ENCODE measurements at regions not wholly inside any gene's neighbourhood (a gene's known extent, or its start where the extent isn't known, plus 50 kb on each side); places are given as distances from the start of the nearest gene placed in this dataset.

- no peaks in the 10 kb centered on the region for H3F3A ChIP-seq (ENCODE audit: low read depth)
- no peaks in the 10 kb centered on the region for H3K79me2 ChIP-seq (ENCODE audit: low read depth)
- H3K27ac ChIP-seq, result no peak overlapping the region
- no peaks in the 10 kb centered on the region for H4K20me1 ChIP-seq (ENCODE audit: low read depth)
- no peak overlapping the region for H3K4me3 Mint-ChIP-seq
- H3K36me3 ChIP-seq, result no peaks in the 10 kb centered on the region
- H2AFZ ChIP-seq (replicated peaks), result no peak overlapping the region
- H3K4me1 ChIP-seq, result no peaks in the 10 kb centered on the region
- H3K27me3 Mint-ChIP-seq (ENCODE audit: insufficient read depth, low read depth), result no peaks in the 10 kb centered on the region
- H3K36me3 Mint-ChIP-seq, result no peaks in the 10 kb centered on the region
- no peaks in the 10 kb centered on the region for H3K9me3 ChIP-seq (ENCODE audit: low read depth)
- no peak overlapping the region for H3K4me3 ChIP-seq
- no peak overlapping the region for H3K4me2 ChIP-seq
- no peaks in the 10 kb centered on the region for H3K9me3 Mint-ChIP-seq
- TF ChIP-seq EZH2 (IDR thresholded peaks at IDR 0.05) (no peak), EZH2phosphoT487 (IDR thresholded peaks at IDR 0.05) (no peak)
- DNase-seq (ENCODE audit: low spot score), result no peak
- H3K4me1 Mint-ChIP-seq, result no peaks in the 10 kb centered on the region
- H3K27ac Mint-ChIP-seq, result no peak overlapping the region
- H3K27me3 ChIP-seq, result no peaks in the 10 kb centered on the region
- no peak overlapping the region for H3K9ac ChIP-seq
These were observed 170.3 kb upstream of the PUM3 start for GRCh38 chr9:3014178-3014577.

- Mint-ChIP-seq H3K36me3 (no peaks in the 10 kb centered on the region), H3K9me3 (no peaks in the 10 kb centered on the region), H3K4me1 (no peaks in the 10 kb centered on the region), H3K27me3 (ENCODE audit: insufficient read depth, low read depth) (no peaks in the 10 kb centered on the region), H3K27ac (no peak overlapping the region), H3K4me3 (no peak overlapping the region)
- H3K4me1 ChIP-seq, result no peaks in the 10 kb centered on the region
- H3F3A ChIP-seq (ENCODE audit: low read depth), result no peaks in the 10 kb centered on the region
- no peaks in the 10 kb centered on the region for H3K9me3 ChIP-seq (ENCODE audit: low read depth)
- no peak overlapping the region for H3K4me3 ChIP-seq
- H2AFZ ChIP-seq (replicated peaks), result no peak overlapping the region
- H4K20me1 ChIP-seq (ENCODE audit: low read depth), result no peaks in the 10 kb centered on the region
- no peak for TF ChIP-seq CTCF (IDR thresholded peaks at IDR 0.05)
- TF ChIP-seq EZH2 (IDR thresholded peaks at IDR 0.05), result no peak
- no peak for TF ChIP-seq EZH2phosphoT487 (IDR thresholded peaks at IDR 0.05)
- no peak overlapping the region for H3K4me2 ChIP-seq
- H3K27me3 ChIP-seq, result no peaks in the 10 kb centered on the region
- H3K36me3 ChIP-seq, result no peaks in the 10 kb centered on the region
- DNase-seq (ENCODE audit: low spot score), result no peak
- no peak overlapping the region for H3K27ac ChIP-seq
- no peaks in the 10 kb centered on the region for H3K79me2 ChIP-seq (ENCODE audit: low read depth)
- no peak overlapping the region for H3K9ac ChIP-seq
These were observed 168.9 kb upstream of the PUM3 start for GRCh38 chr9:3012842-3013241.

GRCh38 chr9:3012245-3012644 lies 168.3 kb upstream of the PUM3 start:
- no peaks in the 10 kb centered on the region for H4K20me1 ChIP-seq (ENCODE audit: low read depth)
- no peaks in the 10 kb centered on the region for H3K9me3 ChIP-seq (ENCODE audit: low read depth)
- no peaks in the 10 kb centered on the region for H3F3A ChIP-seq (ENCODE audit: low read depth)
- no peak overlapping the region for H2AFZ ChIP-seq (replicated peaks)
- no peak for TF ChIP-seq EZH2phosphoT487 (IDR thresholded peaks at IDR 0.05)
- TF ChIP-seq EZH2 (IDR thresholded peaks at IDR 0.05), result no peak
- TF ChIP-seq CTCF (IDR thresholded peaks at IDR 0.05), result no peak
- no peaks in the 10 kb centered on the region for H3K9me3 Mint-ChIP-seq
- H3K9ac ChIP-seq, result no peak overlapping the region
- H3K4me3 Mint-ChIP-seq, result no peak overlapping the region
- no peaks in the 10 kb centered on the region for H3K36me3 ChIP-seq
- H3K27me3 Mint-ChIP-seq (ENCODE audit: insufficient read depth, low read depth), result no peaks in the 10 kb centered on the region
- H3K27ac ChIP-seq, result no peak overlapping the region
- no peaks in the 10 kb centered on the region for H3K27me3 ChIP-seq
- H3K4me1 Mint-ChIP-seq, result no peaks in the 10 kb centered on the region
- H3K79me2 ChIP-seq (ENCODE audit: low read depth), result no peaks in the 10 kb centered on the region
- DNase-seq (ENCODE audit: low spot score), result no peak
- H3K4me1 ChIP-seq, result no peaks in the 10 kb centered on the region
- H3K27ac Mint-ChIP-seq, result no peak overlapping the region
- no peaks in the 10 kb centered on the region for H3K36me3 Mint-ChIP-seq
- H3K4me2 ChIP-seq, result no peak overlapping the region
- no peak overlapping the region for H3K4me3 ChIP-seq

- H3K4me3 ChIP-seq, result no peak overlapping the region
- Mint-ChIP-seq H3K9me3 (no peaks in the 10 kb centered on the region), H3K27me3 (ENCODE audit: insufficient read depth, low read depth) (no peaks in the 10 kb centered on the region), H3K4me3 (no peak overlapping the region), H3K36me3 (no peaks in the 10 kb centered on the region), H3K27ac (no peak overlapping the region), H3K4me1 (peaks cover 3% of the 10 kb centered on the region)
- no peak overlapping the region for H3K4me2 ChIP-seq
- H2AFZ ChIP-seq (replicated peaks), result no peak overlapping the region
- no peak for DNase-seq (ENCODE audit: low spot score)
- H3K9me3 ChIP-seq (ENCODE audit: low read depth), result no peaks in the 10 kb centered on the region
- no peaks in the 10 kb centered on the region for H3K79me2 ChIP-seq (ENCODE audit: low read depth)
- TF ChIP-seq CTCF (IDR thresholded peaks at IDR 0.05) (no peak), EZH2phosphoT487 (IDR thresholded peaks at IDR 0.05) (no peak), EZH2 (IDR thresholded peaks at IDR 0.05) (no peak)
- no peaks in the 10 kb centered on the region for H3K36me3 ChIP-seq
- H3F3A ChIP-seq (ENCODE audit: low read depth), result no peaks in the 10 kb centered on the region
- H3K4me1 ChIP-seq, result no peaks in the 10 kb centered on the region
- no peak overlapping the region for H3K27ac ChIP-seq
- H3K27me3 ChIP-seq, result no peaks in the 10 kb centered on the region
- no peaks in the 10 kb centered on the region for H4K20me1 ChIP-seq (ENCODE audit: low read depth)
- no peak overlapping the region for H3K9ac ChIP-seq
These were observed 164.2 kb upstream of the PUM3 start for GRCh38 chr9:3008091-3008490.
